Prostate gland (tissue), 2 donors: ENCODE measurements at regions not wholly inside any gene's neighbourhood (a gene's known extent, or its start where the extent isn't known, plus 50 kb on each side); places are given as distances from the start of the nearest gene placed in this dataset.

ENCODE experiments used
- POLR2A ChIP-seq: fragments of 450-650 bp; IDR thresholded peaks from one replicate; pipeline ENCODE4 v1.6.1; 2016; ENCODE audit warnings: antibody characterized with exemption, mild to moderate bottlenecking
- TF ChIP-seq, protein P1 (sequence below), 4 experiments: fragments of 200-600 bp in 2 of 4; fragments of 450-650 bp in 2 of 4; sonication (generic) in 2 of 4; IDR thresholded peaks; 1 replicate in 3 of 4; 2 replicates in 1 of 4; pipeline ENCODE4 v1.5.1; 2016 to 2019; ENCODE audit warnings: antibody characterized with exemption in 4 of 4, mild to moderate bottlenecking in 2 of 4, moderate library complexity in 2 of 4

- TF ChIP-seq POLR2A: no peak
- TF ChIP-seq, protein P1, sequence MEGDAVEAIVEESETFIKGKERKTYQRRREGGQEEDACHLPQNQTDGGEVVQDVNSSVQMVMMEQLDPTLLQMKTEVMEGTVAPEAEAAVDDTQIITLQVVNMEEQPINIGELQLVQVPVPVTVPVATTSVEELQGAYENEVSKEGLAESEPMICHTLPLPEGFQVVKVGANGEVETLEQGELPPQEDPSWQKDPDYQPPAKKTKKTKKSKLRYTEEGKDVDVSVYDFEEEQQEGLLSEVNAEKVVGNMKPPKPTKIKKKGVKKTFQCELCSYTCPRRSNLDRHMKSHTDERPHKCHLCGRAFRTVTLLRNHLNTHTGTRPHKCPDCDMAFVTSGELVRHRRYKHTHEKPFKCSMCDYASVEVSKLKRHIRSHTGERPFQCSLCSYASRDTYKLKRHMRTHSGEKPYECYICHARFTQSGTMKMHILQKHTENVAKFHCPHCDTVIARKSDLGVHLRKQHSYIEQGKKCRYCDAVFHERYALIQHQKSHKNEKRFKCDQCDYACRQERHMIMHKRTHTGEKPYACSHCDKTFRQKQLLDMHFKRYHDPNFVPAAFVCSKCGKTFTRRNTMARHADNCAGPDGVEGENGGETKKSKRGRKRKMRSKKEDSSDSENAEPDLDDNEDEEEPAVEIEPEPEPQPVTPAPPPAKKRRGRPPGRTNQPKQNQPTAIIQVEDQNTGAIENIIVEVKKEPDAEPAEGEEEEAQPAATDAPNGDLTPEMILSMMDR (IDR thresholded peaks at IDR 0.05): no peak
Observed at GRCh38 chr13:104320446-104320845, 1254.2 kb upstream of the SLC10A2 start.
